ENCODE measurements at regions not wholly inside any gene's neighbourhood (a gene's known extent, or its start where the extent isn't known, plus 50 kb on each side); places are given as distances from the start of the nearest gene placed in this dataset.

GRCh38 chr9:129493002-129493705, 127.7 kb downstream of the C9orf50 start:
- no peak overlapping the region for H3K27ac ChIP-seq (ENCODE audit: low read length)
- H3K36me3 ChIP-seq (ENCODE audit: insufficient read depth, low read depth, low read length): no peaks in the 10 kb centered on the region
- no peak overlapping the region for H3K9ac ChIP-seq (ENCODE audit: low read depth, low read length)
- no peaks in the 10 kb centered on the region for H3K9me3 ChIP-seq (ENCODE audit: insufficient read depth, low read depth, low read length)
- peaks cover 25% of the 10 kb centered on the region for H3K4me1 ChIP-seq (ENCODE audit: insufficient read depth, low read length)
- peaks cover 53% of the 10 kb centered on the region for H3K27me3 ChIP-seq (ENCODE audit: insufficient read depth, low read length)
- H3K4me3 ChIP-seq (ENCODE audit: low read length): no peak overlapping the region

GRCh38 chr9:129491487-129491855, 129.4 kb downstream of the C9orf50 start:
- H3K36me3 ChIP-seq (ENCODE audit: insufficient read depth, low read depth, low read length): no peaks in the 10 kb centered on the region
- H3K27me3 ChIP-seq (ENCODE audit: insufficient read depth, low read length): peaks cover 70% of the 10 kb centered on the region
- no peak overlapping the region for H3K9ac ChIP-seq (ENCODE audit: low read depth, low read length)
- H3K4me3 ChIP-seq (ENCODE audit: low read length): no peak overlapping the region
- peaks cover 18% of the 10 kb centered on the region for H3K4me1 ChIP-seq (ENCODE audit: insufficient read depth, low read length)
- H3K27ac ChIP-seq (ENCODE audit: low read length): no peak overlapping the region
- no peaks in the 10 kb centered on the region for H3K9me3 ChIP-seq (ENCODE audit: insufficient read depth, low read depth, low read length)

GRCh38 chr9:129490583-129491486, 130.1 kb downstream of the C9orf50 start:
- Histone ChIP-seq H3K4me1 (ENCODE audit: insufficient read depth, low read length) (peaks cover 18% of the 10 kb centered on the region), H3K4me3 (ENCODE audit: low read length) (no peak overlapping the region)

GRCh38 chr9:129489838-129490582, 130.9 kb downstream of the C9orf50 start:
- Histone ChIP-seq H3K4me3 (ENCODE audit: low read length) (no peak overlapping the region), H3K27me3 (ENCODE audit: insufficient read depth, low read length) (peaks cover 76% of the 10 kb centered on the region), H3K4me1 (ENCODE audit: insufficient read depth, low read length) (peaks cover 12% of the 10 kb centered on the region), H3K9ac (ENCODE audit: low read depth, low read length) (no peak overlapping the region), H3K36me3 (ENCODE audit: insufficient read depth, low read depth, low read length) (no peaks in the 10 kb centered on the region), H3K27ac (ENCODE audit: low read length) (no peak overlapping the region), H3K9me3 (ENCODE audit: insufficient read depth, low read depth, low read length) (no peaks in the 10 kb centered on the region)

More at GRCh38 chr9:129490583-129491486, 130.1 kb downstream of the C9orf50 start:
- H3K9ac ChIP-seq (ENCODE audit: low read depth, low read length): no peak overlapping the region
- no peaks in the 10 kb centered on the region for H3K36me3 ChIP-seq (ENCODE audit: insufficient read depth, low read depth, low read length)
- H3K27ac ChIP-seq (ENCODE audit: low read length): no peak overlapping the region
- H3K27me3 ChIP-seq (ENCODE audit: insufficient read depth, low read length): peaks cover 76% of the 10 kb centered on the region
- no peaks in the 10 kb centered on the region for H3K9me3 ChIP-seq (ENCODE audit: insufficient read depth, low read depth, low read length)

- H3K27ac ChIP-seq (ENCODE audit: low read length): no peak overlapping the region
- H3K9ac ChIP-seq (ENCODE audit: low read depth, low read length): peak overlapping the region; percentile 32; the same call in 1 of the 2 replicates
- H3K27me3 ChIP-seq (ENCODE audit: insufficient read depth, low read length): peaks cover 79% of the 10 kb centered on the region
- H3K36me3 ChIP-seq (ENCODE audit: insufficient read depth, low read depth, low read length): no peaks in the 10 kb centered on the region
- H3K4me1 ChIP-seq (ENCODE audit: insufficient read depth, low read length): peaks cover 15% of the 10 kb centered on the region
- no peaks in the 10 kb centered on the region for H3K9me3 ChIP-seq (ENCODE audit: insufficient read depth, low read depth, low read length)
- peak overlapping the region; percentile 59; the same call in 1 of the 2 replicates for H3K4me3 ChIP-seq (ENCODE audit: low read length)
Measured at GRCh38 chr9:129487658-129488483, 133.0 kb downstream of the C9orf50 start.

- Histone ChIP-seq H3K4me3 (ENCODE audit: low read length) (no peak overlapping the region), H3K9me3 (ENCODE audit: insufficient read depth, low read depth, low read length) (no peaks in the 10 kb centered on the region), H3K9ac (ENCODE audit: low read depth, low read length) (no peak overlapping the region), H3K36me3 (ENCODE audit: insufficient read depth, low read depth, low read length) (no peaks in the 10 kb centered on the region), H3K27me3 (ENCODE audit: insufficient read depth, low read length) (peaks cover 85% of the 10 kb centered on the region), H3K27ac (ENCODE audit: low read length) (no peak overlapping the region), H3K4me1 (ENCODE audit: insufficient read depth, low read length) (peaks cover 15% of the 10 kb centered on the region)
Measured at GRCh38 chr9:129486756-129487657, 133.9 kb downstream of the C9orf50 start.

- no peak overlapping the region for H3K27ac ChIP-seq (ENCODE audit: low read length)
- H3K27me3 ChIP-seq (ENCODE audit: insufficient read depth, low read length): peaks cover 94% of the 10 kb centered on the region
- no peaks in the 10 kb centered on the region for H3K9me3 ChIP-seq (ENCODE audit: insufficient read depth, low read depth, low read length)
- H3K4me3 ChIP-seq (ENCODE audit: low read length): no peak overlapping the region
- H3K4me1 ChIP-seq (ENCODE audit: insufficient read depth, low read length): peaks cover 15% of the 10 kb centered on the region
- H3K9ac ChIP-seq (ENCODE audit: low read depth, low read length): no peak overlapping the region
- no peaks in the 10 kb centered on the region for H3K36me3 ChIP-seq (ENCODE audit: insufficient read depth, low read depth, low read length)
Measured at GRCh38 chr9:129485145-129485774, 135.6 kb downstream of the C9orf50 start.

- Histone ChIP-seq H3K27ac (ENCODE audit: low read length) (no peak overlapping the region), H3K4me1 (ENCODE audit: insufficient read depth, low read length) (peaks cover 13% of the 10 kb centered on the region), H3K9me3 (ENCODE audit: insufficient read depth, low read depth, low read length) (no peaks in the 10 kb centered on the region), H3K9ac (ENCODE audit: low read depth, low read length) (no peak overlapping the region), H3K36me3 (ENCODE audit: insufficient read depth, low read depth, low read length) (no peaks in the 10 kb centered on the region), H3K4me3 (ENCODE audit: low read length) (no peak overlapping the region), H3K27me3 (ENCODE audit: insufficient read depth, low read length) (peaks cover 89% of the 10 kb centered on the region)
Measured at GRCh38 chr9:129484352-129485000, 136.4 kb downstream of the C9orf50 start.

GRCh38 chr9:129483415-129484351, 137.2 kb downstream of the C9orf50 start:
- H3K36me3 ChIP-seq (ENCODE audit: insufficient read depth, low read depth, low read length): no peaks in the 10 kb centered on the region
- peak overlapping the region; percentile 5; the same call in 1 of the 2 replicates for H3K9ac ChIP-seq (ENCODE audit: low read depth, low read length)
- H3K4me1 ChIP-seq (ENCODE audit: insufficient read depth, low read length): peaks cover 8% of the 10 kb centered on the region
- peak overlapping the region; percentile 48; the same call in 1 of the 2 replicates for H3K4me3 ChIP-seq (ENCODE audit: low read length)
- peaks cover 81% of the 10 kb centered on the region for H3K27me3 ChIP-seq (ENCODE audit: insufficient read depth, low read length)
- no peaks in the 10 kb centered on the region for H3K9me3 ChIP-seq (ENCODE audit: insufficient read depth, low read depth, low read length)
- H3K27ac ChIP-seq (ENCODE audit: low read length): no peak overlapping the region
